ENCODE measurements at regions not wholly inside any gene's neighbourhood (a gene's known extent, or its start where the extent isn't known, plus 50 kb on each side); places are given as distances from the start of the nearest gene placed in this dataset.

- TF ChIP-seq REST (IDR thresholded peaks at IDR 0.05; ENCODE audit: unreplicated experiment): no peak
- no peak for TF ChIP-seq CTCF (conservative IDR thresholded peaks at IDR 0.05; ENCODE audit: low read depth in 2 of 2)
- no peak for TF ChIP-seq NANOG (IDR thresholded peaks at IDR 0.05; ENCODE audit: borderline replicate concordance)
- TF ChIP-seq ETS1 (IDR thresholded peaks at IDR 0.05): no peak
- no peak for TF ChIP-seq CREB1 (CRISPR knock-in tag; IDR thresholded peaks at IDR 0.05; ENCODE audit: low read depth)
- TF ChIP-seq POLR2AphosphoS5 (IDR thresholded peaks at IDR 0.05; ENCODE audit: low read depth): no peak
Measured at GRCh38 chr14:83470959-83471695, 1937.5 kb upstream of the SEL1L start (continued).

- Mint-ChIP-seq H3K27me3 (ENCODE audit: insufficient read depth, low read depth, poor library complexity) (no peaks in the 10 kb centered on the region), H3K4me3 (no peak overlapping the region), H3K27ac (no peak overlapping the region), H3K4me1 (no peaks in the 10 kb centered on the region), H3K36me3 (ENCODE audit: low read depth) (no peaks in the 10 kb centered on the region), H3K9me3 (no peaks in the 10 kb centered on the region)
- Histone ChIP-seq H3K27ac (ENCODE audit: low read depth) (no peak overlapping the region), H3F3A (replicated peaks; ENCODE audit: low read depth) (no peaks in the 10 kb centered on the region), H3K36me3 (ENCODE audit: insufficient read depth) (no peaks in the 10 kb centered on the region), H3K4me2 (no peak overlapping the region), H3K9me2 (ENCODE audit: insufficient read depth) (no peaks in the 10 kb centered on the region), H3K4me3 (no peak overlapping the region), H3K79me2 (replicated peaks; ENCODE audit: insufficient read depth) (no peaks in the 10 kb centered on the region), H4K20me1 (replicated peaks; ENCODE audit: insufficient read depth) (no peaks in the 10 kb centered on the region), H3K27me3 (ENCODE audit: insufficient read depth) (no peaks in the 10 kb centered on the region), H3K4me1 (ENCODE audit: insufficient read depth) (no peaks in the 10 kb centered on the region), H2AFZ (no peak overlapping the region)
- ATAC-seq: no peak
- no peak for DNase-seq (ENCODE audit: low spot score)
- TF ChIP-seq CTCF (conservative IDR thresholded peaks at IDR 0.05; ENCODE audit: low read depth in 2 of 2) (no peak), STAT1 (IDR thresholded peaks at IDR 0.05; ENCODE audit: unreplicated experiment) (no peak), REST (IDR thresholded peaks at IDR 0.05; ENCODE audit: unreplicated experiment) (no peak), NANOG (IDR thresholded peaks at IDR 0.05; ENCODE audit: borderline replicate concordance) (no peak), POLR2AphosphoS5 (IDR thresholded peaks at IDR 0.05; ENCODE audit: low read depth) (no peak)
Measured at GRCh38 chr14:83473416-83474235, 1940.0 kb upstream of the SEL1L start.

Measured in GM23338 (cell line).